GM13976 (cell line): ENCODE measurements at regions not wholly inside any gene's neighbourhood (a gene's known extent, or its start where the extent isn't known, plus 50 kb on each side); places are given as distances from the start of the nearest gene placed in this dataset.

Source experiments
- DNase-seq: peaks from one replicate; pipeline ENCODE4 v3.0.0; 2012; ENCODE audit warnings: low spot score
- CTCF ChIP-seq: IDR thresholded peaks from 2 replicates; pipeline ENCODE4 v1.5.1; 2012; ENCODE audit warnings: borderline replicate concordance, mild to moderate bottlenecking; ENCODE audit not compliant: insufficient read depth; ENCODE audit errors: extremely low read depth, missing control alignments, control extremely low read depth
- in situ Hi-C: fragments of 300-500 bp; cut with MboI; formaldehyde crosslinking; loops from one replicate; pipeline ENCODE4 v1.12.0; 2022; ENCODE audit warnings: low sequenced_read_pairs, mixed read lengths, inconsistent platforms; ENCODE audit not compliant: unreplicated experiment

- TF ChIP-seq CTCF: no peak
- no peak for DNase-seq
Measured at GRCh38 chr2:145288650-145289496, 769.0 kb upstream of the ZEB2 start.

DNA sequence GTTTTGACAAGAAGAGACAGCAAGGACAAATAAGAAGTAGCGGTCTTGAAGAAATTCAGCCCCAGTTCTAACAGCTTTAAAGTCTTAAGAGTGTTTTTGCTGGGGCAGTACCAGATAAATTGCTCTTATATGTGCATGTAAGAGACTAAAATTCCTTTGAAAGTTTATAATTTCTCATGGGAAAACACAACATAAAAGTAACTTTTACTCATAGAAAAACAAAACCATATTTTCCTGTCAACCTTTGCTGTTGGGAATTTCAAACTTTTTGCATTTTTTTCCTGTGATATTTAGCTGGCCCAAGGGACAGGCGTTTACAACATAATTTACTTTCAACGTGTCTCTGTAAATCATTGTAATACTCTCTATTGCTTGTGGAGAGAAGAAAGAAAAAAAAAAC is 767.8 kb upstream of the ZEB2 start:
- DNase-seq: no peak
- in situ Hi-C loops: no loop called here
- no peak for TF ChIP-seq CTCF

More at GRCh38 chr2:145288650-145289496, 769.0 kb upstream of the ZEB2 start:
- in situ Hi-C loops: no loop called here

GRCh38 chr2:145286716-145287275 is 766.9 kb upstream of the ZEB2 start:
- DNase-seq: no peak
- in situ Hi-C loops: no loop called here
- TF ChIP-seq CTCF: no peak

DNA sequence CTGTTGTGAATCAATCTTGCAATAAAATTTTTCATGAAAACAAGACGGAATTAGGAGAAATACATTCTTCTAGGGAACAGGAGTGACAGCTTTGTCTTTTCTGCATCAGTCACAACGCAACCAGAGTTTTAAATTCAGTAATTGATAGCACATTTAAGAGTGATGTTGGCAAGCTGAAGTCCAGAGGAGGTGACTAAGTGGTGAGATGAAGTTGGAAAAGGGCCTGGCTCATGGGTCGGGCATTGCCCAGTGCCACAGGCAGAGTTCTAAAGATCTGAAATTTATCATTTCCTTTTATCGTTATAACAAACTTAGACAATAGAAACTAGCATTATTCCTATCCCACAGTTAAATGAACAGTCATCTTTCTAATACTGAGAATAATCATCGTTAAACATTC is 764.6 kb upstream of the ZEB2 start:
- no peak for DNase-seq
- in situ Hi-C loops: no loop called here

GRCh38 chr2:145283131-145283530 is 763.2 kb upstream of the ZEB2 start:
- in situ Hi-C loops: no loop called here
- no peak for TF ChIP-seq CTCF
- no peak for DNase-seq

More for the DNA sequence above, 764.6 kb upstream of the ZEB2 start:
- no peak for TF ChIP-seq CTCF

DNA sequence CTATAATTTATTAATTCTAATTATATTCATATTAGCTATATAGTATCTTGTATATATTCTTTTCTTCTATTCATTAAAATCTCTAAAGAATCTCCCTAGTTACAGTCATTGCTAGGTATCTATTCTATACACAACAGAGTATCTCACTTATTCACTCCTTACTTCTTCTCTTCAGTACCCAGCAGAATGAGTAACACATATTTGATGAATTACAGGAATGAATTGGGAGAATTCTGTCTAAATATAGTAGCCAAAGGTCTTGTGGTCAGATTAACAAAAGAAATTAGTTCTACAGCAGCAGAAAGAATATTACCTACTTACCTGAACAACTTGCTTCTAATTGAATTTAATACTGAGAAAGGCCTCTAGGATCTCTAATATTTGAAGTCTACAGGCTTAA is 758.0 kb upstream of the ZEB2 start:
- in situ Hi-C loops: no loop called here
- no peak for TF ChIP-seq CTCF
- no peak for DNase-seq
